ENCODE measurements at regions not wholly inside any gene's neighbourhood (a gene's known extent, or its start where the extent isn't known, plus 50 kb on each side); places are given as distances from the start of the nearest gene placed in this dataset.
"Not testable (repeated sequence)": the region's sequence is repeated elsewhere in the genome, so short reads cannot be mapped to it uniquely, and the experiment has no call there.

- no peak for DNase-seq
These were observed 86.2 kb upstream of the FOXN2 start for GRCh38 chr2:48228345-48228684.

GRCh38 chr2:48229063-48229462, 85.4 kb upstream of the FOXN2 start:
- DNase-seq = no peak

- no peak for DNase-seq
These were observed 83.6 kb upstream of the FOXN2 start for GRCh38 chr2:48230834-48231233.

- no peak for DNase-seq
These were observed 82.1 kb upstream of the FOXN2 start for GRCh38 chr2:48232351-48232750.

GRCh38 chr2:48233005-48233404, 81.5 kb upstream of the FOXN2 start:
- no peak for DNase-seq

GRCh38 chr2:48233824-48234223, 80.7 kb upstream of the FOXN2 start:
- not testable (repeated sequence) for DNase-seq

GRCh38 chr2:48235076-48235475, 79.4 kb upstream of the FOXN2 start:
- DNase-seq = no peak

- DNase-seq = no peak
These were observed 76.1 kb upstream of the FOXN2 start for GRCh38 chr2:48238381-48238780.

GRCh38 chr2:48240912-48241311, 73.6 kb upstream of the FOXN2 start:
- no peak for DNase-seq

- DNase-seq = no peak
These were observed 67.3 kb upstream of the FOXN2 start for GRCh38 chr2:48247206-48247605.

- DNase-seq = no peak
These were observed 66.1 kb upstream of the FOXN2 start for GRCh38 chr2:48248251-48248933.

- no peak for DNase-seq
These were observed 65.5 kb upstream of the FOXN2 start for GRCh38 chr2:48249025-48249424.

GRCh38 chr2:48249631-48250473, 64.6 kb upstream of the FOXN2 start:
- DNase-seq = no peak

- no peak for DNase-seq
These were observed 64.0 kb upstream of the FOXN2 start for GRCh38 chr2:48250474-48250844.

- DNase-seq = no peak
These were observed 63.5 kb upstream of the FOXN2 start for GRCh38 chr2:48250943-48251342.

- no peak for DNase-seq
These were observed 62.9 kb upstream of the FOXN2 start for GRCh38 chr2:48251437-48252148.

- DNase-seq = no peak
These were observed 61.2 kb upstream of the FOXN2 start for GRCh38 chr2:48253301-48253700.

GRCh38 chr2:48254839-48255238, 59.6 kb upstream of the FOXN2 start:
- DNase-seq = no peak

GRCh38 chr2:48257456-48257855, 57.0 kb upstream of the FOXN2 start:
- DNase-seq = no peak

- DNase-seq = no peak
These were observed 55.9 kb upstream of the FOXN2 start for GRCh38 chr2:48258481-48259149.

GRCh38 chr2:48259811-48260210, 54.7 kb upstream of the FOXN2 start:
- DNase-seq = no peak

GRCh38 chr2:48264627-48265026, 49.9 kb upstream of the FOXN2 start:
- DNase-seq = no peak

All from NCI-H2107 (cell line).